ENCODE measurements at regions not wholly inside any gene's neighbourhood (a gene's known extent, or its start where the extent isn't known, plus 50 kb on each side); places are given as distances from the start of the nearest gene placed in this dataset.
A peak's percentile ranks its signal among the peaks of the same experiment; 100 is the strongest.

DNA sequence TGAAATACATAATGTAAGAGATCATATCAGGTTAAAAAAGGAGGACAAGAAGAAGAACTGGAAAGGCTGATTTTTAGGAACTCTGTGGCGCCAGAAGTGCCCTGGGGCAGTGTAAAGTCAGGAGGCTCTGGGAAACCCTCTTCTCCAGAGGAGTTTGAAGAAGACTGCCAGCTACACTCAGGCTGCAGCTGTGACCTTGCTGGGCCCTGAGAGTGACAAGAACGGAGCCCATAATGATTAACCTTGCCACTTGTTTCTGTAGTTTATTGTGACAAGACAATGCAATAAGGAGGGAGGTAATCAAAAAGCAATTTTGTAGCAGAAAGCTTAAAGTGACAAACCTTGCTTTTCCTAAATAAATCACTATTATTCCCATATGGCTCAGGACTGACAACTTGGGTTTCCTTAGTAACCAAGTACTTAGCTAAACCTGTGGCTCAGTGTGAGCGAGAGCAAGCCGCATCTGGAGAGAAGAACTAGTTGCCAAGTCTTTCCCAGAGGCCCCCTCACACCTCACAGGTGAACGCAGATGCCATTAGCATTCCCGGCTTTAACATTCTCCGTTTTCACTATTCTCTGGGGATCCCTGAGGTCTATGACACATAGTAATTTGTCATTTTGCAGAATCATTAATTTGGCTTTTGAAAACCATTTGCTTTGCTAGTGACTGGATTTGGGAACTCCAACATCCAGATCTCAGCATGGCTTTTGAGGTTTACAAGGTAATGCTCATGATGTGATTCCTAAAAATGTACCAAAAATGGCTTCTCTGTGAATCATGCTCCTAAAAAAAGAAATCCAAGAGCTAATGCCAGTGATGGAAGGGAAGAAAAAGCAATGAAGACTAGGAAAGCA lies 115.9 kb downstream of the OMA1 start:
- DNase-seq, result no peak

DNA sequence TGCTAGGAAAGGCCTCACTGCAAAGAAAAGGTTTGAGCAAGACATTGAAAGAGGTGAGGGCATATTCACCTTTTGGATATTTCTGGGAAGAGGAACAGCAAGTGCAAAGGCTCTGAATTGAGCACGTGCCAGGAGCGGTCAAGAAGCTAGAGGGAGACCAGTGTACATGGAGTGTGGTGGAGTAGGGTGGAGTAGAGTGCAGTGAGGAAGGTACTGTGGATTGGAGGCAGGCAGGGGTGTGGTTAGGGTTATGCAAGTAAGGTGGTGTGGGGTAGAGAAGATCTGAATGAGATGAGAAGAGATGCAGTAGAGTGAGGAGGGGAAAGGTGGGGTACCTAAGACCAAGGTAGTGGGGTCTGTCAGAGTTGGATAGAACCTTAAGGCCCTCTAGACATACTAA lies 119.6 kb downstream of the OMA1 start:
- no peak for DNase-seq

DNA sequence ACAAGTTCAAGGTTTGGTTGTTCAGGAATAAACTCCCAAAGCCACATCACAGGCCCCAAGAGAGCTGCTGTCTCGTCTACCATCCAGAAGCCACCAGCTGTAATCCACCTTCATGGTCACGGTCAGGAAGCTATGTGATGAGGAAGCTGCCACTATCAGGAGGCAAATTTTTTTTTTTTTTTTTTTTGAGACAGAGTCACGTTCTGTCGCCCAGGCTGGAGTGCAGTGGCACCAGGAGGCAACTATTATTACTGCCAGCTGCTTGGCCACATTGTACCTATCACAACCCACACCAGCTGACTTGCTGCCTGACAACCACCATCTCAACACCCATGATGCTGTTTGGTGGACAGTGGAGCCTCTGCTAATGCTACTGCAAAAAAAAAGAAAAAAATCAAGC lies 124.1 kb downstream of the OMA1 start:
- DNase-seq, result no peak

DNA sequence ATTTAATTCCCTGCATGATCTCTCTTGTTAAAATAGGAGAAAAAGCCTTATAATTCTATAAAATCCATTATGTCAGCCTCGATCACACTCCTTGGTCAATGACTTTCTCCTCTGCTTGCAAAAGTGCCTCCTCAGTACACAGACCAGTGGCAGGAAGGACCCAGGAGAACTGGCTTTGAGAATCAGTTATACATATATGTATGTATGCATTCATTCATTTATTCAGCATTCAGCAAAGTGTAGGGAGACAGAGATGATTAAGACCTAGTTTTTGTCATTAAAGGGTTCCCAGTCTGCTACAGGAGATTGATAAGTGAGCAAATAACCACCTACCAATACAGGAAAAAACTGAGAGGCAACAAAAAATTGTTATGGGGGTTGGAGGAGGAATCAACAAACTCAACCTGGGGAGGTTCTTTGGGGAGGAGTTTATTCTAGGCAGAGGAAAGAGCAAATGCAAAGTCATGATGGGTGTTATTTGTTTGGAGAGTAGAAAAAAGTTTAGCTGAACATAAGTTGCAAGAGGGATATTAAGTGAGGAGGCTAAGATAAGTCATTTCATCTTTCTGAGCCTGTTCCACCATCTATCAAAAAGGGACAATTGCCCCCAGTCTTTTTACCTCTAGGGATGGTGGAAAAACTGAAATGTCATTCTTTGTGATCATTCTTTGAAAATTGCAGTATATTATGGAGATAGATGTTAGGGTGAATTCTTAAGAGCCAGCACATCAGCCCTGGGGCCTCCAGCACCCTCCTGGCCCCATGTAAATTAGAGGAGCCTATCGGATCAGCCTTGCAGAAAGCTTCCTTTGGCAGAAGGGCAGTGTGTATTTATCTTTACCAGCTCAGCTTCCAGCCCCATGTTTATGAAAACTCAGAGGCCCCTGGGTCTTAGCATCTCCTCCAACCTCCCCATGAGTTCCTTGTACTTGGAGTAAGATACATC lies 128.0 kb downstream of the OMA1 start:
- DNase-seq, result no peak

DNA sequence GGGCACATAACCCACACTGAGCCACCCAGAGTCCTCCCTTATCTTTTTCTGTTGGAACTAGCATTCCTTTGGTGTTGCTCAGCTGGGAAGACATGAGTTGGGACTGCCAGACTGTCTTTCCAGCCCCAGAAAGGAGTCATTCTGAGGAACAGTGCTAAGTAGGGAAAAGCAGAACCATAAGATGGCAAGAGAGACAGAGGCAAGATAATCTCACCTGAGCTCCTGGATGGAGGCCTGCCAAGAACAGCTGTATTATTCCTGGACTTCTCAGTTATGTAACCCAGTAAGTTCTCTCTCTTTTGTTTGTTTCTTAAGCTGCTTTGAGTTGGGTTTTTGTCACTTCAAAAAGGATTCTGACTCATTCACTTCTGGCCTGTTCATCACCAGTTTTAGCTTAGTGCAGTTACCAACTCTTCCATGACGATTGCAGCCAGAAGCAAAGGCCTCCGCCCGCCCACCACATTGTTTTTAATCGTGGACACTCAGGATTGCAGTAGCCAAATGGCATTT lies 134.4 kb downstream of the OMA1 start:
- DNase-seq, result no peak

DNA sequence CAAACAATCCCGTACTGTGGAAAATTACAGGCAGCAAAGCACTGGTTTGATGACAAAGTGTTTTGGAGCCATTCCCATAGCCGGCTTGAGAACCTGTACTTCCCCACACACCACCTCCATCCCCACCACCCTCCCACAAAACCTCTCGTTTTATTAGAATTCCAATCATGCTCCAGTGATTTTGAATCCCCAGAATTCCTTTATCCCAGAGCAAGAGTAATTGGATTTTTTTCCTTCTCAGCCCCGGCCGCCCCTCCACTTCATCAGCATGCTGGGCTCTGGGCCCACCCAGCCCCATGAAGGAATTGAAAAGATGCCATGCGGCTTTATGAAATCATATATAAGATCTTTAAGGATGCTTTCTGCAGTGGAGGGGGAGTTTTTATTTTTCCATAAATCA lies 136.6 kb downstream of the OMA1 start:
- no peak for DNase-seq

DNA sequence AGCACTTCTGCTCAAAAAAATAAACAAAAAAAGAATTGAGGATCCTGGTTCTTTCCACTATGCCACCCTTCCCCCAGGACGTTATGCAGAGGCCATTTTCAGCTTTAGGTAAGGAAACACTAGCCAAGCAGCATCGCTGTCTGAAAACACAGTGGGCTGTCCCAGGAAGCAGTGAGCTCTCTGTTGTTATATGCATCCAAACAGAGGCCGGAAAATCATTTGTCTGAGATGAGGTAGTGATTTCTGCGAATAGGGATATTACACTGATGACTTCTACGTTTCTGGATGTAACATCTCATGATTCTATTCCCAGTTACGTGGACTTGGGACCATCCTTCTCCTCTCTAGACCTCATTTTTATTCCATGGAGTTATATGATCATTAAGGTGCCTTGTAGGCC lies 137.2 kb downstream of the OMA1 start:
- no peak for DNase-seq

DNA sequence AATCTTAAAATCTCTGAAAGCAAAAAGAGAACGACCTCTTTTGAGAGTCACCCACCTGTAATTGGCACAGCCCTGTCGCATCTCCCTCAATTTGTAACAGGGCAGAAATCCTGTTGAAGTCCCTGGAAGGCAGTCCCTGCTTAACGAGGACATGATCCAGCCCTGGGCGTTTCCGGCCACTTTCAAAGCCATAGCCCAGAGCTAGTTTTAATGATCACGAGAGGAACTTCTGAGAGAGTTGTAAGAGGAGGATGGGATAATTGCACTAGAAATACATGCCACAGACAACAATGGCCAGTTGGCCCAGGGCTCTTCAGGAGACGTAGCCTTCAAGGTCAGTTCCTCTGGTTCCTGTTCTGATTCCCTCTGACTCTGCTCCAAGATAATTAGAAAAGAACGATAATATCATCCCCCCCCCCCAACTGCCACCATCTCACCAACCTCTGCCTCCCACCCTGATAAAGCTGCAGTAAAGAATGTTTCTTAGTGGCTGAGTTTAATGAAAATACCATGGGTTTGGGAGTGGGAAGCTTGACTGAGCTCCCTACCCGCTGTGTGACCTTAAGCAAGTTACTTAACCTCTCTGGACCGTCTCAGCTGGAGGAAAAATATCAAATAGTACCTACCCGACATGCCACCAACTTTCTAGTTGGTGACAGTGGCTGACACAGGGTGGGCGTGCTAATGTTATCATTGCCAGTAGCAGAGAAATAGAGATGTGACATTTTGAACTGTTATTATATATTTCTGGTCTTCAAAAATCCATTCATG lies 140.0 kb downstream of the OMA1 start:
- DNase-seq, result no peak

DNA sequence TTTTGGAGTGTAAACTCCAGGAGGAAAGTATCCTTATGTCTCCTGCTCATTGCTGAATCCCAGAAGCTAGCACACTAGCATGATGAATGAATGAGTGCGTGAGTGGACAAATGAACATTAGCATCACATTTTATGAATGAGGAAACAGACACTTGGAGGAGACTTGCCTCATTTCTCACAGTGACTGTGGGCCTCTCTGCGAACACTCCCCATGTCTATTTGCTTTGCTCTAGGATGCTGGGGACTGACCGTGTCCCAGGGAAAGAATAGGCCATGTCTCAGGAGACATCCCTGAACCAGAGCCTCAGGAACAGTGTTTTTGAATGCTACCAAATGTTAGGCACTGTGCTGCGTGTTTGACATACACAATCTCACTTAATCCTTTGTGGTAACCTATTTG lies 140.9 kb downstream of the OMA1 start:
- DNase-seq, result no peak

DNA sequence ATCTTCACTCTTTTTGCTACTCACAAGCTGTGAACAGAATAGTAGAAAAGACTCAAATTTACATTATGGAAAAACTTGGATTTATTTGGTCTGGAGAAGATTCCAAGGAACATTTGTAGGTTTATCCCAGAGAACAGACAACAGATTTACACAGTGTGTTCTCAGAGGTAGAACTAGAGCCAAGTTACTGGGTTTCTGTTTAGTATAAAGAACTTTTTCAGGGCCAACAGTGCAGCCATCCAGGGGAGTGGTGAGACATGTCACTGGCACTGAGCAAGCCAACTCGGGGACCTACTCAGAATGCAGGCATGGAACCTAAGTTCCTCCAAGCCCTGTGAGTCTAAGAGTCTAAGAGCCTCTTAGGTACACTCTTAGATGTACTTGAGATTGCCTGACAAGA lies 142.6 kb downstream of the OMA1 start:
- no peak for DNase-seq

DNA sequence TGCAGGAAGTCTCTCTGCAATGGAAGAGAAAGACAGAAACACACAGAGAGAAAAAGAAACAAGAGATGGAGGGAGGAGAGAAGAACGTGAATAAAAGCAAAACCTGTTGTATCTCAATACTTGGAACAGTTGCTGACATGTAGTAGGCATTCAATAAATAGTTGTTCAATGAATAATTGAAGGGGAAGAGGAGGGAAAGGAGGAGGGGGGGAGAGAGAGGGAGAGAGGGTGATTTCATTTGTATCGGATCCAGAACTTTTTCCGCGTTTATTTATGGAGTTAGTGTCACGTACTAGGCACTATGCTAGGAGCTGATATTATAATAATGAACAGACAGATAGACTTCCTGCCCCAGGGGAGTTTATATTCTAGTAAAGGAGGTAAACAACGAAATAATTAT lies 144.1 kb downstream of the OMA1 start:
- DNase-seq, result no peak

DNA sequence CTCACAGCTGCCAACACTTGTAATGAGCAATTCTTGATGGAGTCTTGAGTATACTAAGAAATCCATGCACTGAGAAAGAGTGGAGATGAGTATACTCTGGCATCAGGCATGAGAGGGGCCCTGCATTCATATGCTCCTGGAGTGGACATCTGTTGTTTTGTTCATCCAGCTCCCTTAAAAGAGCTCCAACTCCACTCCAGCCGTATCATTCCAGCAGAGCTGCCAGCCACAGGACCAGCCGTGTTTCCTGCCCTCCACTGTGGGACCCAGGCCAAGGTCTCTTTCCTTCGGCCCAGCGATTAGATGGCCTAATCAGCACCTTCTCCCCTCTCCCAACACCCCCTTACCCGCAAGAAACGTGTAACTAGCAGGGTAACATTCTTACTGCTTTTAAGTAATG lies 144.5 kb downstream of the OMA1 start:
- no peak for DNase-seq

DNA sequence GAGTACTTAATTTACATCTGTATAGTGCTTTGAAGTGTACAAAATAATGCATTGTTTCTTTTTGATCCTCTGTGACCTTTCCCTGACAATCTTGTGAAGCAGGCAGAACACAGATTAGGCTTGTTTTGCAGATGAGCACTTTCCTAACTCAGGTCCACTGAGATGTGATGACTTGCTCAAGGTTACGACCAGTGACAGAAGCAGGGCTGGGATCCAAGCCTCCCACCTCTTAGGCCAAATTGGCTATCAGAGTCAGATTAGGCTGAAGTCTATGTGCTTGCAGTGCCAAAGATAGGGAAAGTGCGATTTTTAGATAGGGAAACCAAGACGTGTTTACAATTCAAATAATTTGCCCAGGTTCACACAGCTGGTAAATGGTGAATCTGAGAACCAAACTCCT lies 147.3 kb downstream of the OMA1 start:
- no peak for DNase-seq

DNA sequence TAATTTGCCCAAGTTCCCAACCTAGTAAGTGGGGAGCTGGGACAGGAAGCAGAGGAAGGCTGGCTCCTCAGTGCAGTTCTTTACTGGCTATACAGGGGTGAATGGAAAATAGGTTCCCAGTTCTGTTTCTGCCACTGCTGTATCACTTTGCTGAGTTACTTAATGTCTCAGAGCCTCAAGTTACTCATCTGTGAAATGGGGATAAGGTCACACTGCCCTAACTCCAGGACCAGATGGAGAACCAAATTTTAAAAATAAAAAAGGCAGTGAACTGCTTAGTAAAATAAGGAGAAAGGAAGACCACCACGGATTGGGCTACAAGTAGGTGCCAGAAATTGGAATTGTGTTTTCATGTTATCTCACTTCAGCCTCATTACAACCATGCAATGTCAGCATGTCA lies 147.8 kb downstream of the OMA1 start:
- no peak for DNase-seq

DNA sequence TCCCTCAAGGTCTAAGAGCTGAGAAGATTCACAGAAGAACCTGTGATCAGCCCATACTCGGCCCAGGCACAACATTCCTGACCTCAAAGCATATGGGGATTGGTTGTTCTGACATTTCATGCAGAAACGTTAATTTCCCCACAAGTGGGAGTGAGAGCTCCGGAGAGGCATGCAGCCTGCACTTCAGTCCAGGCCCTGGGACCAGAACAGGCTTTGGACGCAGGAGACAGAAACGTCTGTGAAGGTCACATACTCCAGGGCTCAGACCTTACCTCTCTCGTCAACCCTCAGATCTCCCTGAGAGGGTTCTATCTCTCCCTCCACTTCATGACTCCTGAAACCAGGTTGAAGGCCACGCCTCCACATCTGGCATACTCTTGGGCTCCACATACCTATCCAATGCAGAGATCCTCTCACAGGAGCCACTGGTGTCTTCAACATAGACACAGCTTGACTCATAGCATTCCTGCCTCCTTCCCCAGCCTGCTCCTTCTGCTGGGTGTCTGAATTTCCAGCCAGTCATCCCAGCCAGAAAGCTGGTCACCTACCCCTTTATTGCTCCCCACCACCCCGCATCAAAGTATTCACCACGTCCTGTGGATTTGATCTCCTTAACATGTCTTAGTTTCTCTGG lies 149.2 kb downstream of the OMA1 start:
- no peak for DNase-seq

DNA sequence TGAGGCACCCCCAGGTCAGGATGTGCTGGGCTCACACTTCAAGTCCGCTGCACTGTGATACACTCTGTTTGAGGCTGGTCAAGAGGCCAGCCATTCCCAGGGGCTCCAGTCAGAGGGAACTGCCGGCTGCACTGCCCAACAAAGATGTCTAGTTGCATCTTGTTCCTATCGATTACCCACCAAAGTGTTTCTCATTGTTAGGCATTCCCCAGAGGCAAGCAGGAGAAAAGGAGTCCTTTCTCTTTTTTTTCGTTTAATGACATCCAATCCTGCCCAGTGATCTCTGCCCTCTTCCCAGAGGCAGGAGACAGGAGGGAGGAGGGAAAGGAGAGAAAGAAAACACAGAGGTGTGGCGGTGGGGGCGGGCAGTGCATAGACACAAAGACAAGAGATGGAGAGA lies 150.4 kb downstream of the OMA1 start:
- DNase-seq, result no peak

DNA sequence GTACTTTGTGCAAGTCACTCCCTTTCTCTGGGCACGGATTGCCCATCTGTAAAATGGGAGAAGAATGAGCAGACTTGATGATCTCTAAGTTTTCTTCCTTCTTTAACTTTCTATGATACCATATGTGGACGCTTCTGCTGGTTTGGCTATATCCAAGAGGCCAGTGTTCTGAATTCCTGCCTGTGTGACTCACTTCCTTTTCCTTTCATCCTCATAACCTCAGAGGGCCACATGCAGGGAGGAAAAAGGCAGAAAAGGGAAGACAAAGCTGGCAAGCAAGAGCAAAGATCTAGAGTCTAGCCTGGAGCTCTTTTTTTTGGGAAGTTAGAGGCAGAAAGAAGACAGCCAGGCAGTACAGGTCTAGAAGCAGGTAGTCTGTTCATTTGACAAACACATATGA lies 151.2 kb downstream of the OMA1 start:
- no peak for DNase-seq

DNA sequence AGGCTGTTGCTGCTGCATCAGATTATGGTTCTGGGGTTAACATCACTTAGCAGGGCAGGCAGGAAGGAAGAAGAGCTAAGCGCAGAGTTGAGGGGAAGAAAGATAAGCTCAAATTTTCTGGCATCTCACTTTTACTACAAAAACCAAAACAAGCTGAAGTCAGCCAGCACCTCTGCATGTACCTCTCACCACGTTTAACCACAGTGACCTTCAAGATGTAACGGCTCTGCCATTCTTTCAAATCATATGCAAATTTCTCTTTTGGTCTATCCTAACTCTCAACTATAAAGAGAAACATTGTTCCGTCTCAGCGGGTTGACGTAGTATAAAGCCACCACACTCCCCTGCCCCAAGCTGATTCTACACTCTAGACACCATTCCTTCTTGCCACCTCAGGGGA lies 154.4 kb downstream of the OMA1 start:
- DNase-seq, result peak; percentile 5

DNA sequence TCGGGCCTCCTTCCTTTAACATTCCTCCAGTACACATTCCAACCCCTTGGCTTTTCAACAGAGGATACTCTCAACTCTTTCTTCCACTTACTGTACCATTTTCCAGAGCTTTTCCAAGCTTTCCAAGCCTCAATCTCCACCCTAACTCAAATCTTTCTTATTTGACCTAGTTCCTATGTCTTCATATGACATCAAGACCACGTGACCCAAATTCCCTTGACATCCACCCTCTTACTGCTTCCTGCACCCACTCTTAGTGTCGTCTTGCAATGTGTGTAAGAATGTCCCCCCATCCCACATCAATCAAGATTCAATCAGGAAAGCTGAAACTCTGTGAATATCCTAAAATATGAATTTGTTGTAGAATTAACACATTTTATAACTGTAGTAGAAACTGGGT lies 155.0 kb downstream of the OMA1 start:
- DNase-seq, result no peak

DNA sequence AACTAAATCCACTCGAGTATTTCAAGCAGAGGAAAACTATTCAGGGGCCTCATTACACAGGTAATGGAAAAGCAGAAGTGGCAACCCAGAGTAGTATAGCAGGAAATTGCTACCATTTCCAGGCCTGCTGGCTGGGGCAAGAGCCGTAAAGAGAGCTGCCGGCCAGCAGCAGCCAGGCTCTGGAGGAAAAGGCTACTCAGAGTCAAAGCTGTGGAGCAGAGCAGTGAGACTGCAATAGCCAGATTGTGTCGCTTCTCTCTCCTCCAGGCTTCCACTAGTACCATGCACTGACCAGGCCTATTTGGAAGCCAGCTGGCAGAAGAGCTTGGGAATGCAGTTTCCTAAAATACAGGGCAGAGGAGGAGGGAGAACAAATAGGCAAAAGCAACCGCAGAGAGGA lies 155.5 kb downstream of the OMA1 start:
- no peak for DNase-seq

DNA sequence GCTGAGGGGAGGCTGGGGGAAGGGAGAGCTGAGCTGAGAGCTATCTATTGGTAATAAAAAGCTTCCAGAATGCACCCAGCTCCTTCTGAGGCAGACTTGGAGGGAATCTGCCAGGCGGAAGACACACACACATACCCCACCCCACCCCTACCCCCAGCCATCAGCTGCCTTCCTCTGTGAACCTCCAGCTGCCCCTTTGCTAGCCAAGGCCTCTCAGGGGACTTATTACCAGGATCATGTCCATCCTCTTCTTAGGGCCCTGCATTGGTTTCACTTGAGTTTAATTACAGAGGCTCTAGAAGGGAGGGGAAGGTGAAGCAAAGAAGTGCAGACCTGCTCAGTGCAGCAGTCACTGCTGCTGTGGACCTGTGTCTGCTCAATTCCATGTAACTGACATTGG lies 156.4 kb downstream of the OMA1 start:
- DNase-seq, result no peak

DNA sequence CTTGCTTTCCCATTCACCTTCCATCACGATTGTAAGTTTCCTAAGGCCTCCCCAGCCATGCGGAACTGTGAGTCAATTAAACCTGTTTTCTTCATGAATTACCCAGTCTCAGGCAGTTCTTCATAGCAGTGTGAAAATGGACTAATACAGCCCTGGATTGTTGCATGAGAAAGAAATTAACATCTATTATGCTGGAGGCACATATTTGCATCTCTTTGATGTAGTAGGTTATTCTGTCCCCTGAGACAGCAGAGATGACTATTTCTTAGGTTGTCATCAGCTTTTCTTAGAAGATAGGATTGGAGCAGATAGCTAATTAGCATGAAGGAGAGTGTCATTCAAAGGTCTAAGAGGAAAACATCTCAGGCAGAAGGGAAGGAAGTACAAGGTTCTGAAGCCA lies 166.2 kb downstream of the OMA1 start:
- DNase-seq, result no peak

DNA sequence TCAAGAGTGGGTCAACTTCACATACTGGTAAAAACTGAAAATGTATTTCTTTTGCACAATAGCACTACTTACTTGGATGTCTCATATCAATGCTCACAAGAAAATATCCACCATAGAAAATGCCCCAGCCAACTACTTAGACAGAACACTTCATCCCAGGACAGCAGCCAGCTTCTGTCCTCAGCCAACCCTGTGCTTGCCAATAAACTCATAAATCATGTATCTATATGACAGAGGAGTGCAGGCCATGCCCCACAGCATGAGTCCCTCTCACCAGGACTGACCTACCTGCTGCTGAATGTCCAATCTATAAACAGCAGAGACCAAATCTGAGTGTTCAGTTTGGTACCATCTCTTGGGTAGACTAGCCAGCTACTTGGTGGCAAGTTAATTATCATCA lies 179.3 kb downstream of the OMA1 start:
- DNase-seq, result no peak
